Kidney epithelial cell (primary cell): ENCODE measurements at regions not wholly inside any gene's neighbourhood (a gene's known extent, or its start where the extent isn't known, plus 50 kb on each side); places are given as distances from the start of the nearest gene placed in this dataset.

Experiments used
- DNase-seq: peaks from one replicate; pipeline ENCODE4 v3.0.0-alpha.2; 2010; ENCODE audit warnings: low read depth
- H3K27me3 ChIP-seq: 2 replicates; pipeline ENCODE4 v1.6.0; 2011; ENCODE audit warnings: low read length; ENCODE audit not compliant: control insufficient read depth, insufficient read depth
- H3K36me3 ChIP-seq: 2 replicates; pipeline ENCODE4 v1.5.1; 2011; ENCODE audit warnings: low read length; ENCODE audit not compliant: control insufficient read depth, insufficient read depth
- H3K4me3 ChIP-seq: 2 replicates; pipeline ENCODE4 v1.5.1; 2011; ENCODE audit warnings: low read depth, mild to moderate bottlenecking, control low read depth, low read length
- CTCF ChIP-seq: IDR thresholded peaks from 2 replicates; pipeline ENCODE4 v1.5.1; 2011; ENCODE audit warnings: mild to moderate bottlenecking, moderate library complexity, low read length, control low read depth, inconsistent platforms; ENCODE audit not compliant: insufficient read depth, poor library complexity, severe bottlenecking

- TF ChIP-seq CTCF, result no peak
- no peak overlapping the region for H3K4me3 ChIP-seq
- no peaks in the 10 kb centered on the region for H3K27me3 ChIP-seq
- H3K36me3 ChIP-seq, result peaks cover 2% of the 10 kb centered on the region
- DNase-seq, result peak; percentile 52
Observed at GRCh38 chr12:68428724-68429501, 96.8 kb upstream of the MDM1 start.

GRCh38 chr12:68429696-68430095 is 97.5 kb upstream of the MDM1 start:
- no peak for TF ChIP-seq CTCF
- Histone ChIP-seq H3K27me3 (no peaks in the 10 kb centered on the region), H3K4me3 (no peak overlapping the region), H3K36me3 (no peaks in the 10 kb centered on the region)
- DNase-seq, result no peak

- Histone ChIP-seq H3K27me3 (no peaks in the 10 kb centered on the region), H3K4me3 (no peak overlapping the region), H3K36me3 (no peaks in the 10 kb centered on the region)
- TF ChIP-seq CTCF, result no peak
- no peak for DNase-seq
Observed at GRCh38 chr12:68431786-68432185, 99.6 kb upstream of the MDM1 start.

- Histone ChIP-seq H3K27me3 (no peaks in the 10 kb centered on the region), H3K36me3 (no peaks in the 10 kb centered on the region), H3K4me3 (no peak overlapping the region)
- TF ChIP-seq CTCF, result no peak
- no peak for DNase-seq
Observed at GRCh38 chr12:68432622-68433021, 100.5 kb upstream of the MDM1 start.

GRCh38 chr12:68434391-68435298 is 102.5 kb upstream of the MDM1 start:
- no peak for TF ChIP-seq CTCF
- DNase-seq, result no peak

More at GRCh38 chr12:68434391-68435298, 102.5 kb upstream of the MDM1 start:
- H3K27me3 ChIP-seq, result no peaks in the 10 kb centered on the region
- no peaks in the 10 kb centered on the region for H3K36me3 ChIP-seq
- H3K4me3 ChIP-seq, result no peak overlapping the region
